GM13977 (cell line): ENCODE measurements at regions not wholly inside any gene's neighbourhood (a gene's known extent, or its start where the extent isn't known, plus 50 kb on each side); places are given as distances from the start of the nearest gene placed in this dataset.
"Not testable (repeated sequence)": the region's sequence is repeated elsewhere in the genome, so short reads cannot be mapped to it uniquely, and the experiment has no call there.

Experiments used
- DNase-seq: peaks from one replicate; pipeline ENCODE4 v3.0.0; 2012; ENCODE audit warnings: low spot score
- CTCF ChIP-seq: IDR thresholded peaks from 2 replicates; pipeline ENCODE4 v1.5.1; 2012; ENCODE audit warnings: mild to moderate bottlenecking, control low read depth; ENCODE audit not compliant: insufficient read depth; ENCODE audit errors: extremely low read depth, missing control alignments
- in situ Hi-C: fragments of 300-500 bp; cut with MboI; formaldehyde crosslinking; loops from one replicate; pipeline ENCODE4 v1.12.0; 2022; ENCODE audit warnings: low sequenced_read_pairs, low pct_unique_long_range_greater_than_20kb, mixed read lengths, inconsistent platforms; ENCODE audit not compliant: unreplicated experiment

GRCh38 chr17:53466733-53467132, 356.0 kb upstream of the KIF2B start:
- in situ Hi-C loops: no loop called here
- no peak for DNase-seq
- no peak for TF ChIP-seq CTCF

GRCh38 chr17:53464396-53464795, 358.3 kb upstream of the KIF2B start:
- in situ Hi-C loops, DNase-seq: not testable (repeated sequence)

GRCh38 chr17:53463363-53463762, 359.4 kb upstream of the KIF2B start:
- in situ Hi-C loops: no loop called here
- DNase-seq: no peak
- no peak for TF ChIP-seq CTCF

GRCh38 chr17:53462393-53462811, 360.3 kb upstream of the KIF2B start:
- no peak for DNase-seq
- in situ Hi-C loops: no loop called here
- no peak for TF ChIP-seq CTCF

- DNase-seq, in situ Hi-C loops: not testable (repeated sequence)
Measured at GRCh38 chr17:53455943-53456342, 366.8 kb upstream of the KIF2B start.

GRCh38 chr17:53454337-53454736, 368.4 kb upstream of the KIF2B start:
- in situ Hi-C loops: no loop called here
- TF ChIP-seq CTCF: no peak
- DNase-seq: no peak

- no peak for TF ChIP-seq CTCF
- no peak for DNase-seq
- in situ Hi-C loops: no loop called here
Measured at GRCh38 chr17:53449324-53449723, 373.4 kb upstream of the KIF2B start.

- no peak for TF ChIP-seq CTCF
- in situ Hi-C loops: no loop called here
- no peak for DNase-seq
Measured at GRCh38 chr17:53428913-53429312, 393.8 kb upstream of the KIF2B start.
